Breast epithelium (tissue), 3 donors: ENCODE measurements at regions not wholly inside any gene's neighbourhood (a gene's known extent, or its start where the extent isn't known, plus 50 kb on each side); places are given as distances from the start of the nearest gene placed in this dataset.

ENCODE experiments used
- POLR2A ChIP-seq: fragments of 450-650 bp; IDR thresholded peaks from one replicate; pipeline ENCODE4 v1.6.1; 2016; ENCODE audit warnings: antibody characterized with exemption, mild to moderate bottlenecking, moderate library complexity
- TF ChIP-seq, protein P1 (sequence below), 3 donors: fragments of 450-650 bp; IDR thresholded peaks; one replicate each; pipeline ENCODE4 v1.5.1; 2016 to 2017; ENCODE audit warnings: antibody characterized with exemption in 3 of 3, mild to moderate bottlenecking in 3 of 3, moderate library complexity in 3 of 3

DNA sequence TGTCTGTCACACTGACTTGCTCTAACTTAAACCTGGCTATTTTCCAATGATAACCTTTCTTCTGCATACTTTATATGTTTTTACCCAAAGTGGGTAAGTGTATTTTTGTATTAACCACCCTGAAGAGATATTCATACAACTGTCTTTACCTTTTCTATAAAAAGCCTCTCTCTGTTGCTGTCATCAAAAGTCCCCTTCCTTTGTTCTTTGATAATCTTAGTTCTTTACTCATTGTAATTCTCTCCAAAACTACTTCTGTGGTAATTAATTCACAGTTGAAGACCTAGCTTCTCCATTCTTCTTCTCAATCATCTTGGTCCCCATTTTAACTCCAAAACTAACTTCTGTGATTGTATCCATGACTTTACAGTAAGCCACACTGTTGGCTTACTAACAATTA, 479.7 kb upstream of the MGAT4C start:
- TF ChIP-seq, protein P1, sequence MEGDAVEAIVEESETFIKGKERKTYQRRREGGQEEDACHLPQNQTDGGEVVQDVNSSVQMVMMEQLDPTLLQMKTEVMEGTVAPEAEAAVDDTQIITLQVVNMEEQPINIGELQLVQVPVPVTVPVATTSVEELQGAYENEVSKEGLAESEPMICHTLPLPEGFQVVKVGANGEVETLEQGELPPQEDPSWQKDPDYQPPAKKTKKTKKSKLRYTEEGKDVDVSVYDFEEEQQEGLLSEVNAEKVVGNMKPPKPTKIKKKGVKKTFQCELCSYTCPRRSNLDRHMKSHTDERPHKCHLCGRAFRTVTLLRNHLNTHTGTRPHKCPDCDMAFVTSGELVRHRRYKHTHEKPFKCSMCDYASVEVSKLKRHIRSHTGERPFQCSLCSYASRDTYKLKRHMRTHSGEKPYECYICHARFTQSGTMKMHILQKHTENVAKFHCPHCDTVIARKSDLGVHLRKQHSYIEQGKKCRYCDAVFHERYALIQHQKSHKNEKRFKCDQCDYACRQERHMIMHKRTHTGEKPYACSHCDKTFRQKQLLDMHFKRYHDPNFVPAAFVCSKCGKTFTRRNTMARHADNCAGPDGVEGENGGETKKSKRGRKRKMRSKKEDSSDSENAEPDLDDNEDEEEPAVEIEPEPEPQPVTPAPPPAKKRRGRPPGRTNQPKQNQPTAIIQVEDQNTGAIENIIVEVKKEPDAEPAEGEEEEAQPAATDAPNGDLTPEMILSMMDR (IDR thresholded peaks at IDR 0.05) = no peak
- TF ChIP-seq POLR2A = no peak
